Stimulated activated CD8-positive, alpha-beta memory T cell treated with anti-CD3 and anti-CD28 coated beads, Interleukin-4, amount 100 ng/mL, for 4 hours (primary cell): ENCODE measurements at regions not wholly inside any gene's neighbourhood (a gene's known extent, or its start where the extent isn't known, plus 50 kb on each side); places are given as distances from the start of the nearest gene placed in this dataset.

Experiments
- DNase-seq, 2 donors: peaks; one replicate each; pipeline ENCODE4 v3.0.0-alpha.2; 2020; ENCODE audit warnings: low read depth in 2 of 2, low spot score in 1 of 2

- DNase-seq: no peak
Measured at GRCh38 chr2:14544247-14544646, 88.3 kb upstream of the LRATD1 start.

- no peak for DNase-seq
Measured at GRCh38 chr2:14547830-14548229, 84.7 kb upstream of the LRATD1 start.

DNA sequence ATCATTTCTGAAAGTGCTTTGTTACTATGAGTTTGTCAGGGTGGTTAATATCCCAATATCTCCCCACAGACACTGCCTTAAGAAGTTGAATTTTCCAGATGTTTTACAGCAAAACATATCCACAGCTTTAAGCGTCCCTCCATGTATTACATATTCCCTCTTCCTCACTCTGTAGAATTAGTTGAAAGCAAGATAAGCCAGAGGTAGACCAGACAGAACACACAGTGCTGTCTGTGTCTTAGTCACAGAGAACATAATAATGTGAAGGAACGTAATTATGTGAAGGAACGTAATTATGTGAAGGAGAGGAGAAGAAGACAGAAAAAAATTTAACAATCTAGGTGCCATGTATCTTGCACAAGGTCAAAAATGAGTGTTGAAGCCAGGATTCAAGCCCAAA, 81.9 kb upstream of the LRATD1 start:
- no peak for DNase-seq

GRCh38 chr2:14551069-14551468, 81.4 kb upstream of the LRATD1 start:
- no peak for DNase-seq

- no peak for DNase-seq
Measured at GRCh38 chr2:14552286-14552685, 80.2 kb upstream of the LRATD1 start.

DNA sequence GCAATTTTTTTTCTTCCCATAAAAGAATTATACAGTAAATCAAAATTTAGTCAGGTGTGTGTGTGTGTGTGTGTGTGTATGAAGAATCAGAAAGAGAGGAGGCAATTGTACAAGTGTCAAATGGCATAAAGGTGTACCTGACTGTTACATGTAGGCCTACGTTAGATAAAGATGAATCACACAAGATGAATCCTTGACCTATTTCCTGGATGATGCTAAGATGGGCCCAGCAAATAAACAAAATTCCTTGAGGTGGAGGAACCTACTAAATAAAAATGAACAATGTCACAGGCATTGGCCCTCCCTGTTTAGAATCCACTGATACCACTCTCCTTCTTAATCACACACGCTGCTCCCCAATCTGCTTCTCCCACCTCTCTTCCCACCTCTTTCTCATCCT, 79.7 kb upstream of the LRATD1 start:
- no peak for DNase-seq

DNA sequence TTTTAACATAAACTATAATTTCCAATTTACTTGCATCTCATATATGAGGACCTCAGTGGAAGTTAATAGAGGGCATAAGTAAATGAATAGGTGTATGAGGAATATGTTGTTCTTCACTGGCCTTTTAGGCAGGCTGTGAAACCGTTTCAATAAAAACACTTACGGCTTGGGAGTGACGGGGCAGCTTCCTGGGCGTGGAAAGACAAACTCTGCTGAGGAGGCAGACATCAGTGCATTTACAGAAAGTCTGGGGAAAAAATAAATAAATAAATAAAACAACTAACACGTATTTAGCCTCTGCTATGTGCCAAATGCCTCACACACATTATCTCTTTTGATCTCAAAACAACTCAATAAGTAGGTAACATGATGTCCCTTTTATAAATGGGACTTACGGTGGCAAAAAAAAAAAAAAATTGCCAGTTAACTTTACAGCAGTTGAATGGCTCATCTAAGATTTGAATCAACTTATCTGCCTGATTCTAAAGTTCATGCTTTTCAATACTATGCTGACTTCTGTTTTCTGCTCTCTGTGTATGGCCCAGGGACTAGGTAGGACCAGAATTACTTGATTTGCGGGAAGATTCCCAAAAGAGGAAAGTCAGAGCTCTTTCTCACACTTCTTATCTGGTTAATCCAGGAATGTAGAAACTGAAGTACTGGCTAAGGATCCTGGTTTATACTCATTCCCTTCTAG, 77.5 kb upstream of the LRATD1 start:
- no peak for DNase-seq

GRCh38 chr2:14557111-14557510, 75.4 kb upstream of the LRATD1 start:
- DNase-seq: no peak

DNA sequence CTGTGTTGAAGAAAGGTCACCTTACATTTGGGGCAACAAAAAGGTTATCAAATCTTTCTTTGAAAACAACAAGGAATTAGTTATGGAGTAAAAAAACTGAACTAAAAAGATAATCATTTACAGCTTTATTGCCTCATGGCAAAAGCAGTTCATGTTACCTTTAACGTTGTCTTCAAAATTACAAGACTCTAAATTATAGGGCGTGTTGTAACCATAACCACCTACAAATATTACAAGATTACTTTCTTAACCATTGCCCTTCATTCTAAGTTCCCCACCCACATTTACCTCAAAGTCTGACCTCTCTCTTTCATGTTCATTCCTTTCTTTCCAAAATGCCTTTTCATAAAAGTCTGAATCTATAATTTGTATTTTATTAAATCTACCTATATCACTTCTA, 74.6 kb upstream of the LRATD1 start:
- DNase-seq: no peak

DNA sequence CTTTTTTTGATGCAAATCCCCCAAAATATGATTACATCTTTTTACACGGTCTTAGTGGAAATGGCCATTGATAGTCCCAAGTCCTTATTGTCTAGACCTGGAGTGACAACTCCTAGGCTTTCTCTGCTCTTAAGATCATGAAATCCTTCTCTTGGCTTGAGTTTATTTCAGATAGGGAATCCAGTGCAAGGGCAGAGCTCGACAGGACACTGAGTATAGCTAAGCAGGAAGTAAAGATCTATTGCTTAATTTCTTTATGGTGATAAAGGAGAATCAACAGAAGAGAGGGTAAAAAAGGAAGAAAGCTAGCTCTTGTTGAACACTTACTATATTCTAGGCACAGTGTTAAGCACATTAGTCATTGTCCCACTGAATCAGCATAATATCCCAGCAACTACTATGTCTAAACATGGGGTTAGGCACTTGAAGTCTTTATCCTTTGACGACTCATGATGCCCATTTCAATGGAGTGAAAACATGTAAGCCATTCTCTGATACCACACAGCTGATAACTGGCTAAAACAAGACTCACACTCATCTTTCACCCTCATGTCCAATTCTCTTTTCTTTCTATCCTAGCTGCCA, 74.1 kb upstream of the LRATD1 start:
- DNase-seq: no peak

DNA sequence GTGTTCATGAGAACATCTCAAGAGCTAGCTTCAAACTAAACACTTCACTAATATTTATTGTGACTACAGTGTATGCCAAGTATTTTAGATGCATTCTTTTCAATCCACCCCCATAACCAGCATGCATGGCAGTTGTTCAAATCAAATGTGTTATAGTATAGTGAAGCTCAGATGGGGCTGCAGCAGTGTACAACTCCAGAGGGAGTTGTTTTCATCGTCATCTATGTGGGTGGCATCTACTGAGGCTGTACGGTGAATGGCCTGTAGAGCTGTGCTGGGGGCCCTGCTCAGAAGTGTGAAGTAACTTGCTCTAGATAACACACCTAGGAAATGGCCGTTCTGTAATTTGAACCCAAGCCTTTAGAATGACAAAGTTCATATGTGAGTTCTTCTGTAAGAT, 71.8 kb upstream of the LRATD1 start:
- no peak for DNase-seq

- DNase-seq: no peak
Measured at GRCh38 chr2:14563324-14563723, 69.2 kb upstream of the LRATD1 start.

GRCh38 chr2:14565666-14566065, 66.9 kb upstream of the LRATD1 start:
- DNase-seq: no peak

DNA sequence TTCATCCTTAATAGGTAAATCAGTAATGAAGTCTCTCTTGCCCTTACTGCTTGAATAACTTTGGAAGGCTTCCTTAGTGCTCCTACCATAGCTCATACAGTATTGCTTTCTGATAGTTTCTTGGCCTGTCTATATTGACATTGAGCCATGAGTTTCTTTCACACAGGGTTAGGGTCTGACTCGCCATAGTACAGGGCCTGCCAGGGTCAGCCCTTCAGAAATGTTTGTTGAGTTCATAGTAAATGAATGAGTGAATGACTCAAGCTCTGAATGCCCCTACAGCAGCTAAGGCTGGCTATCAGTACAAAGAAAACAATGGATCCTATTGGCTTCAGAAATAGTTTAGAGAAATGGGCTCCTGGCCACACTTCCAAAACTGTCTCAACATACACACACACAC, 65.0 kb upstream of the LRATD1 start:
- DNase-seq: no peak

GRCh38 chr2:14569294-14569693, 63.2 kb upstream of the LRATD1 start:
- no peak for DNase-seq

- no peak for DNase-seq
Measured at GRCh38 chr2:14572633-14573032, 59.9 kb upstream of the LRATD1 start.

GRCh38 chr2:14577843-14578242, 54.7 kb upstream of the LRATD1 start:
- no peak for DNase-seq
